ENCODE measurements at regions not wholly inside any gene's neighbourhood (a gene's known extent, or its start where the extent isn't known, plus 50 kb on each side); places are given as distances from the start of the nearest gene placed in this dataset.

DNA sequence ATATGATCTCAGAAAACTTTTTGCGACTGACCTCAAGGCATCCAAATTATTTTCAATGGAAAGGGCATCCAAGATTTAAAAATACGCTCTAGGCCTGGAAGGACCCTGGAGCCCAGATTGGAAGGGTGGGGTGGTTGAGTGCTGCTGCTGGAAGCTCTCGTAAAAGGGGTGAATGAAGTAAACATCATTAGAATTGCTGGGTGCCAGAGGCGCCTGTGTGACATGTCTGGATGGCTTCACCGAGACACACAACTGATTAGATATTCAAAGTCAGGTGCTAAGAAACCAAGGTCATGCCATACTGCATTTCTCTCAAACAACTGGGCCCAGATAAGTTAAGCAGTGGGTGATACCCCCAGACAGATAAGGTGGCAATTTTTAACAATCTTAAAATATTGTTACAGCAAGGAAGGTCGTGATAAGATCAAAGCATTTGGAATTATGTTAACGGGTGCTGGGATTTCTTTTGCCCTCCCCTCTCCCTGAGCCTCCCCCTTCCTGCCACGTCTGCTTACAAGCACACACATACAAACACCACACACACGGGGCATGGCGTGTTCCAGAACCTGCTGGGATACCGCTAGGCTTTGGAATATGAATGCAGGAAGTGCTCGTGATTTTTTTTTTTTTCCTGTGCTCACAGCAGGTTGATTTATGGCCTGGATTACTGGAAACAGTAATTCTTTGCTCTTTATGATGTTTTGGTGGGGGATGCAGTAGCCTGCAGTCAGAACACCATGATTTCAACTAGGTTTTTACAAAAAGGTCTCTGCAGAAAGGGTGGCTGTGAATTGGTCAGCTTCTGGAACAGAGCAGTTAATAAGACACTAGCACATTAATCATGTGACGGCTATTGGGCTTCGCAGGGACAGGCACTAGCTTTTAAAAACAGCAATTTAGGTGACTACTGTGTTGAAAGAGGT is 551.2 kb downstream of the QKI start:
- peaks cover 8% of the 10 kb centered on the region for H3K4me1 Mint-ChIP-seq (ENCODE audit: low read depth, unreplicated experiment)
- H3K27me3 Mint-ChIP-seq (ENCODE audit: insufficient read depth, unreplicated experiment), result peaks cover 3% of the 10 kb centered on the region
- intact Hi-C loops (cut with micrococcal nuclease; ENCODE audit: unreplicated experiment), result no loop called here
- H3K27me3 ChIP-seq (replicated peaks; ENCODE audit: control insufficient read depth, insufficient read depth, low read length), result no peaks in the 10 kb centered on the region
- no peak overlapping the region for H3K4me3 Mint-ChIP-seq (ENCODE audit: unreplicated experiment)
- ChIA-PET POLR2A (no interaction called here), CTCF (no interaction called here)
- peaks cover 3% of the 10 kb centered on the region; the same call in 1 of the 2 replicates for H3K4me1 ChIP-seq
- no peak for DNase-seq
- H3K36me3 Mint-ChIP-seq (ENCODE audit: insufficient read depth, unreplicated experiment), result no peaks in the 10 kb centered on the region
- no peak overlapping the region for H3K27ac Mint-ChIP-seq (ENCODE audit: unreplicated experiment)
- H3K9me3 ChIP-seq, result no peaks in the 10 kb centered on the region
- H3K4me3 ChIP-seq (ENCODE audit: low read depth, low read length), result no peak overlapping the region
- no peaks in the 10 kb centered on the region for H3K9me3 Mint-ChIP-seq (ENCODE audit: unreplicated experiment)
- no TSS peak for BruUV-seq (replicated peaks)
- TF ChIP-seq, protein P1, sequence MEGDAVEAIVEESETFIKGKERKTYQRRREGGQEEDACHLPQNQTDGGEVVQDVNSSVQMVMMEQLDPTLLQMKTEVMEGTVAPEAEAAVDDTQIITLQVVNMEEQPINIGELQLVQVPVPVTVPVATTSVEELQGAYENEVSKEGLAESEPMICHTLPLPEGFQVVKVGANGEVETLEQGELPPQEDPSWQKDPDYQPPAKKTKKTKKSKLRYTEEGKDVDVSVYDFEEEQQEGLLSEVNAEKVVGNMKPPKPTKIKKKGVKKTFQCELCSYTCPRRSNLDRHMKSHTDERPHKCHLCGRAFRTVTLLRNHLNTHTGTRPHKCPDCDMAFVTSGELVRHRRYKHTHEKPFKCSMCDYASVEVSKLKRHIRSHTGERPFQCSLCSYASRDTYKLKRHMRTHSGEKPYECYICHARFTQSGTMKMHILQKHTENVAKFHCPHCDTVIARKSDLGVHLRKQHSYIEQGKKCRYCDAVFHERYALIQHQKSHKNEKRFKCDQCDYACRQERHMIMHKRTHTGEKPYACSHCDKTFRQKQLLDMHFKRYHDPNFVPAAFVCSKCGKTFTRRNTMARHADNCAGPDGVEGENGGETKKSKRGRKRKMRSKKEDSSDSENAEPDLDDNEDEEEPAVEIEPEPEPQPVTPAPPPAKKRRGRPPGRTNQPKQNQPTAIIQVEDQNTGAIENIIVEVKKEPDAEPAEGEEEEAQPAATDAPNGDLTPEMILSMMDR (IDR thresholded peaks at IDR 0.05; ENCODE audit: insufficient read depth in 1 of 2, low read depth in 1 of 2, low read length in 1 of 2, severe bottlenecking in 1 of 2, unreplicated experiment in 1 of 2), result no peak
- H3K36me3 ChIP-seq (ENCODE audit: control insufficient read depth, insufficient read depth, low read length), result no peaks in the 10 kb centered on the region

DNA sequence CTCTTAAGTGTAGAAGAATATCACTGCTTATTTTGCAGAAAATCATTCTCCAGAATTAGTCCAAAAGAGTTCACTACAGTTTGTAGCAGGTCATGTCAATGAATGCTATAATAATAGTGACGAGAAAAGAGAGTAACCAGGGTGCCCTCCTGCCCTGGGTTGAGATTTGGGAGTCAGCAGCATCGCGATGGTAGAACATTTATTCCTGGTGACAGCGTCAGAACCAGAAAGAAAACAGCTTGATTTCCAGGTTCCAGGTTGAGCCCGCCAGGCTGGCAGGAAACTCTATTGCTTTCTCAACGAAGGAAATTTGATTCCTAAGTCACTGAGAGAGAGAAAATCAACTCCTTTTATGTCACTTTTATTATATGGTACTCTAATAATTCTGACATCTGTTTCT is 550.3 kb downstream of the QKI start:
- CTCF ChIA-PET, result no interaction called here
- Histone ChIP-seq H3K36me3 (ENCODE audit: control insufficient read depth, insufficient read depth, low read length) (no peaks in the 10 kb centered on the region), H3K27me3 (replicated peaks; ENCODE audit: control insufficient read depth, insufficient read depth, low read length) (no peaks in the 10 kb centered on the region), H3K4me3 (ENCODE audit: low read depth, low read length) (no peak overlapping the region), H3K9me3 (no peaks in the 10 kb centered on the region), H3K4me1 (peaks cover 3% of the 10 kb centered on the region; the same call in 1 of the 2 replicates)
- BruUV-seq (replicated peaks), result no TSS peak
- Mint-ChIP-seq H3K4me1 (ENCODE audit: low read depth, unreplicated experiment) (peaks cover 8% of the 10 kb centered on the region), H3K36me3 (ENCODE audit: insufficient read depth, unreplicated experiment) (no peaks in the 10 kb centered on the region), H3K27me3 (ENCODE audit: insufficient read depth, unreplicated experiment) (peaks cover 5% of the 10 kb centered on the region), H3K27ac (ENCODE audit: unreplicated experiment) (no peak overlapping the region), H3K9me3 (ENCODE audit: unreplicated experiment) (no peaks in the 10 kb centered on the region), H3K4me3 (ENCODE audit: unreplicated experiment) (no peak overlapping the region)
- intact Hi-C loops (cut with micrococcal nuclease; ENCODE audit: unreplicated experiment), result no loop called here
- POLR2A ChIA-PET, result no interaction called here
- DNase-seq, result no peak
- TF ChIP-seq, protein P1 (IDR thresholded peaks at IDR 0.05; ENCODE audit: insufficient read depth in 1 of 2, low read depth in 1 of 2, low read length in 1 of 2, severe bottlenecking in 1 of 2, unreplicated experiment in 1 of 2), result no peak

DNA sequence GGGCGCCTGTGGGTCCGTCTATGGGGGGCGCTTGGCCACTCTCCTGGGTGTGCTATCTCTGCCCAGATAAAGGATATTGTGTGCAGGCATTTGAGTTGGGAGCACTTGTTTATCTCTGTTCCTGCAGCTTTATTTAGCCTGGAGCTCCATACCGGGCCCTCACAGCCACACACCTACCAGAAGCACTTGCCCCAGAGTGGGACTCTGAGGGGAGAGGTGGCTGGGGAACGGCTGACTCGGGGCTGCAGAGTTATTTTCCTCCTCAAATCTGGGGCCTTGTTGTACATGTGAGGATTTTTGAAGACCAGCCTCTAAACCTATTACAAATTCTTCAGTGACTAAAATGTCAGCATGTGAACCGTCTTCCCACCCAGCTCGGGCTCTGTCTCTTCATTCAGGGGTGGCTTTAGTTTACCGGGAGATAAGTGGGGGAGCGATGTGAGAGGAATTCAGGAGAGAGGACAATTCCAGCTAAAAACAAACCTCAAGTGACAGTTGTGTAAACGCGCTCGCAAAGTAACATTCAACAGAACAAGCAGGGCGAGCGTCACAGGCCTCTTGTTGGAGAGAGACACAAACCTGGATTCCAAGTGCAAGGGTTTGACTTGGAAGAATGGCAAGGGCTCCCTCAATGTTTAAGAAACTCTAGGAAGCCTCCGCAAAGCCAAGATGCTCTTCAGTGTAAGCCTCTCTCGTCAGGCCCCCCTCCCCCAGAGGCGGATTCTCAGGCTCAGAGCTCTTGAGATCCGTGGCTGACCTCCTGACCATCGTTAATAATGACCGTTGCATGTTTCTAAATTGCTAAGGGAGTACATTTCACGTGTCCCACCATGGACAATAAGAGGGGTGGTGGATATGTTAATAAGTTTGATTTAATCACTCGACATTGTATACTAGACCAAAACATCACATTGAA is 548.9 kb downstream of the QKI start:
- H3K36me3 Mint-ChIP-seq (ENCODE audit: insufficient read depth, unreplicated experiment), result no peaks in the 10 kb centered on the region

More for the DNA sequence above, 548.9 kb downstream of the QKI start:
- no peak for DNase-seq
- Mint-ChIP-seq H3K27ac (ENCODE audit: unreplicated experiment) (no peak overlapping the region), H3K4me3 (ENCODE audit: unreplicated experiment) (no peak overlapping the region), H3K4me1 (ENCODE audit: low read depth, unreplicated experiment) (peaks cover 8% of the 10 kb centered on the region), H3K27me3 (ENCODE audit: insufficient read depth, unreplicated experiment) (peaks cover 4% of the 10 kb centered on the region), H3K9me3 (ENCODE audit: unreplicated experiment) (no peaks in the 10 kb centered on the region)
- Histone ChIP-seq H3K27me3 (replicated peaks; ENCODE audit: control insufficient read depth, insufficient read depth, low read length) (no peaks in the 10 kb centered on the region), H3K4me3 (ENCODE audit: low read depth, low read length) (no peak overlapping the region), H3K4me1 (peaks cover 3% of the 10 kb centered on the region; the same call in 1 of the 2 replicates), H3K9me3 (no peaks in the 10 kb centered on the region), H3K36me3 (ENCODE audit: control insufficient read depth, insufficient read depth, low read length) (no peaks in the 10 kb centered on the region)
- CTCF ChIA-PET, result no interaction called here
- TF ChIP-seq, protein P1 (IDR thresholded peaks at IDR 0.05; ENCODE audit: insufficient read depth in 1 of 2, low read depth in 1 of 2, low read length in 1 of 2, severe bottlenecking in 1 of 2, unreplicated experiment in 1 of 2), result no peak
- POLR2A ChIA-PET, result no interaction called here
- no TSS peak for BruUV-seq (replicated peaks)
- intact Hi-C loops (cut with micrococcal nuclease; ENCODE audit: unreplicated experiment), result no loop called here

Measured in Caco-2 (cell line).